ENCODE measurements at regions not wholly inside any gene's neighbourhood (a gene's known extent, or its start where the extent isn't known, plus 50 kb on each side); places are given as distances from the start of the nearest gene placed in this dataset.

DNA sequence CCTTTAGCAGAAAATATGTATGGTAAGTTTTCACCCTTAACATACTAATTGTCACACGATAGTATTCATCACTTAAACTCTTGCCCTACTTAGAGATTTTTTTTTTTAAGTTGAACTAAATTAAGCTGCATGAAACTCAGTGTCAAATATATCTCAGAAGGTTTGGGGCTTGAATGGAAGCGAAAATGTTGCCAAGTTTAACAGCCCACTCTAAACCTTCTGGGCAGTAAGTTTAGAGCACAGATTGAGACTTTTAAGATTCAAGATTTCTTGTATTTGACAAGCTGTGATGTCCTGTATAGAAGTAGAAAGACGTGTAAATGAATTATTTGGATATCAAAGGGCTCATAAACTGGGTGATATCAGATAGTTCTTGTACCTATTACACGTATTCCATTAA lies 287.3 kb upstream of the FLRT2 start:
- TF ChIP-seq, protein P1, sequence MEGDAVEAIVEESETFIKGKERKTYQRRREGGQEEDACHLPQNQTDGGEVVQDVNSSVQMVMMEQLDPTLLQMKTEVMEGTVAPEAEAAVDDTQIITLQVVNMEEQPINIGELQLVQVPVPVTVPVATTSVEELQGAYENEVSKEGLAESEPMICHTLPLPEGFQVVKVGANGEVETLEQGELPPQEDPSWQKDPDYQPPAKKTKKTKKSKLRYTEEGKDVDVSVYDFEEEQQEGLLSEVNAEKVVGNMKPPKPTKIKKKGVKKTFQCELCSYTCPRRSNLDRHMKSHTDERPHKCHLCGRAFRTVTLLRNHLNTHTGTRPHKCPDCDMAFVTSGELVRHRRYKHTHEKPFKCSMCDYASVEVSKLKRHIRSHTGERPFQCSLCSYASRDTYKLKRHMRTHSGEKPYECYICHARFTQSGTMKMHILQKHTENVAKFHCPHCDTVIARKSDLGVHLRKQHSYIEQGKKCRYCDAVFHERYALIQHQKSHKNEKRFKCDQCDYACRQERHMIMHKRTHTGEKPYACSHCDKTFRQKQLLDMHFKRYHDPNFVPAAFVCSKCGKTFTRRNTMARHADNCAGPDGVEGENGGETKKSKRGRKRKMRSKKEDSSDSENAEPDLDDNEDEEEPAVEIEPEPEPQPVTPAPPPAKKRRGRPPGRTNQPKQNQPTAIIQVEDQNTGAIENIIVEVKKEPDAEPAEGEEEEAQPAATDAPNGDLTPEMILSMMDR (IDR thresholded peaks at IDR 0.05; ENCODE audit: insufficient read depth, low read depth, low read length, missing control alignments), result no peak
- no peak overlapping the region for H3K4me3 ChIP-seq (ENCODE audit: low read depth, low read length)
- no peak for DNase-seq (ENCODE audit: low read depth)

DNA sequence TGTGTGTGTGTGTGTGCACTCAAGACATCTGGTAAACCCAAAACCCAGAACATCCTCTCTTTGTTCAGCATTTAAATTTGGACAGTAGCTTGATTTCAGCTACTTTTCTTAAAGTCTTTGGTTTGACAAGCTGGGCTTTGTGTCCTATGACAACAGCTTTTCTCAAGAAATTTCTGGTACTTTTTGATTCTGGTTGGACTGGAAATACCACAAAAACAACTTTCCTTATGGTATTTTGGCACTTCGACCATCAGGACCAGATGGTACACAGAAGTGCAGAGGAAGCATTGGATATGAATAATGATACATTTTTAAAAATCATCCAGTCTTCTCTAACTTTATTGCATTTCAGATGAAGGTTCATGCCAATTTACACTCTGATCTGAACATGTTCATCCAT lies 286.6 kb upstream of the FLRT2 start:
- no peak for DNase-seq (ENCODE audit: low read depth)
- TF ChIP-seq, protein P1 (IDR thresholded peaks at IDR 0.05; ENCODE audit: insufficient read depth, low read depth, low read length, missing control alignments), result no peak
- no peak overlapping the region for H3K4me3 ChIP-seq (ENCODE audit: low read depth, low read length)

DNA sequence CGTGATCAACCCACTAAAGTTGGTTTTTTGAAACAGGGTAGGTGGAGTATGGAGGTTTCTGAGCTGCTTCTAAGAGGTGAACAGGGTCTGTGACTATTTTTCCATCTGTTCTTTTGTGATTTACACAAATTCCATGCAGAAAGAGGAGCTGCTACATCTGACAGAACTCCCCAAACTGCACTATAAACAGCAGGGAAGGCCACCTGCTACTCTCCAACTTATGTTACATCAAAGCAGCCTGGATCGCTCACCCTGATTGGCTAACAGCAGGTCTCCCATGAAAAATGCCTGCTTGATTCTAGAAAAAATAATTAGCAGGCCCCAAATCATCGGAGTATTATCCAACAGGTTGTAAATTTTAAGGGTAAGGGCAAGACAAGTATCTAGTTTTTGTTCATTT lies 282.9 kb upstream of the FLRT2 start:
- DNase-seq (ENCODE audit: low read depth), result no peak
- no peak overlapping the region for H3K4me3 ChIP-seq (ENCODE audit: low read depth, low read length)
- TF ChIP-seq, protein P1 (IDR thresholded peaks at IDR 0.05; ENCODE audit: insufficient read depth, low read depth, low read length, missing control alignments), result no peak

DNA sequence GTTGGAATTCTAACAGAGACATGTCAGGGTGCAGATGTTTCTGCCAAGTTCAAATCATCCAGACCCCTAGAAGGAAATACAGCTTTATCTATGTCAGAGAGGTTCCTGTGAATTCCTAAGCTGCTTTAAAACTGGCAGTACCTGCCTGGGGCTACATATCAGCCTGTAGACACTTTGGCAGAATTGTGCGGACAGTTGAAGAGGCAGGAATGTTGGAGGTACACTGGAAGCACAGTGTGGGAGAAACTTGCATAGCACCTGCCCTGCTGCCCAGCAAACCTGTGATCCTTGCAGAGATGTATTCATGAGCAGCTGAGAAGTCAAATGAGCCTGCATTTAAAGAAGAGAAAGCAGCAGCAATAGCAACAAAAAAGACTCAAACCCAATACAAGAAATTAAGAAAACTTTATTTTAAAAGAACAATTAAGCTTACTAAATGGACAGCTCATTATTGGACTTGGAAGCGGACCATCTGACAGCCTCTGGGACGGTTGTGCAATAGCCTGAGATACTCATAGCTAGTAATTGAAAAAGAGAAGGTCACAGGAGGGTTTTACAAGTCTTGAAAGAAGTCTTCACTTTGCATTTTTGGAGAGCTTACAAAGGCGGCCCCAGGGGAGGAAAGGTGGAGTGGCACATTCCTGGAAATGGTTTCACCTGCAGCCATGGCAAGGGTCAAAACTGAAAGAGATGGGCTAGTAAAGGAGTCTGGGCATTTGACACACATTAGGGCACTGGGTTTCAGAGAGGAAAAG lies 280.9 kb upstream of the FLRT2 start:
- H3K4me3 ChIP-seq (ENCODE audit: low read depth, low read length), result no peak overlapping the region
- no peak for DNase-seq (ENCODE audit: low read depth)
- TF ChIP-seq, protein P1 (IDR thresholded peaks at IDR 0.05; ENCODE audit: insufficient read depth, low read depth, low read length, missing control alignments), result no peak

DNA sequence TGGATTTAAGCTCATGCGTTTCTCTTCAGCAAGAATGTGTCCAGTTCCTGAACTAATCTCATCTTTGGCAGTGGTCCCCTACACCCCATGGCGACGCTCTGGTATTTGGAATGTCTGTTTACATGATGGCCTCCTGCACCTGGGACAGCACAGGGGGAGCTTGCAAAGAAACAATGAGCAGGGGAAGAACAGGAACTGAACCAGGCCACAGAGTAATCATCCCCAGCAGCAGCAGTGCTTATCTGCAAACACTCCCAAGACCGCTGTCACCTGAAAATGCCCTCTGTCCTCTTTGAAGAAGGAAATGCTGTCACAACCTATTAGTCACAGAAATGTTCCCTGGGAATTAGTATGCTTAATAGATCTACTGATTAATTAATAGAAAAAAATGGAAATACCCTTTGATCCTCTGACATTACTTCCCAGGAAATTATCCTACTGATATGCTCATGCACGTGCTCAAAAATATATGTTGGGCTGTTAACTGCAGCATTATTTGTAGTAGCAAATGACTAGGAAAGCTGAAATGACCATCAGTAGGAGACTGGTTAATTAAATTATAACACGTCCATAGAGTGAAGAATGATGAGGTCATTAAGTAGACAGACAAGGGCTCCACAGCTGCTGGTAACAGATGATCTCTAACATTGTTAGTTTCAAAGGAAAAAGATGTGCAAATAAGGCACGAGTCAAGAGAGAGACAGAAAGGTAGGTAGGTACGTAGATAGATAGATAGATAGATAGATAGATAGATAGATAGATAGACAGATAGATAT lies 279.3 kb upstream of the FLRT2 start:
- TF ChIP-seq, protein P1 (IDR thresholded peaks at IDR 0.05; ENCODE audit: insufficient read depth, low read depth, low read length, missing control alignments), result no peak
- no peak overlapping the region for H3K4me3 ChIP-seq (ENCODE audit: low read depth, low read length)
- DNase-seq (ENCODE audit: low read depth), result no peak

DNA sequence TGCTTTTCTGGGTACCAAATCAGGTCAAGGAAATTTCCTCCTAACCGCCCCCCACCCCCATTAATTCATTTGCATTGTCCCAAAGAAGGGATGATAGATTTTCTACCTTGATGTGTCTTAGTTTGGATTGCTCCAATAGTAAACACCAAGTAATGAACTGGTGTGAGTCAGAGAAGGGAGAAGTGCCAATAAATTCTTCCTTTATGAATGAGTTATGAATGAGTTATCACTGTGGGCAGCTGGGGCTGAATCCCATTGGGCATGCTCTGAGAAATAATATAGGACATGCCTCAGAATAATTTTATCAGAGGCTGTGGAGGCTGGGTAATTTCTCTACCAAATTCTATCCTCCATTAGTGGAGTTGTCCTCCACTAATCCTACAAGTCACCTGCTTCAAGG lies 277.9 kb upstream of the FLRT2 start:
- TF ChIP-seq, protein P1 (IDR thresholded peaks at IDR 0.05; ENCODE audit: insufficient read depth, low read depth, low read length, missing control alignments), result no peak
- DNase-seq (ENCODE audit: low read depth), result no peak
- H3K4me3 ChIP-seq (ENCODE audit: low read depth, low read length), result no peak overlapping the region

Data from GM12865 (cell line).